ENCODE measurements at regions not wholly inside any gene's neighbourhood (a gene's known extent, or its start where the extent isn't known, plus 50 kb on each side); places are given as distances from the start of the nearest gene placed in this dataset.
A peak's percentile ranks its signal among the peaks of the same experiment; 100 is the strongest.

DNA sequence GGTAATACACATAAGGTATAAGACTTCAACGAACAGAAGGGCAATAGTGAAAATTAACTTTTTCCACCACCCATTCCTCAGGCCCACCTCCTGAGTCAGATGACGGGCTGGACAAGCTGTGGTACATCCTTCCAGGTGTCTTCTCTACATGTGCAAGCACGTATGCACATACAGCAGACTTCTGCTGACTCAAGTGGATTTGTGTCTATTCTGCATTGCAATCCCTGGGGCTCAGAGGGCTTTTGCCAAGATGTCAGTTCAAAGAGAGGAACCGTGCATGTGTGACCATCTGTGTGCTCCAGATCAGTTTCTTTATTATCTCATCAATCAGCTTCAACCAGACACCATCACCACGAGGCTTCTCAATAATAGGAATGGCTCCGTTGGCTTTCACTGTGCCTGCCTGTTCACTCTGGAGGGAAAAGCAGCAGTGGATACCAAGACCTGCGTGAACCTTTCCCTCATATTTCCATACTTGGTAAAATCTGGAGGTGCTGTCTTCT lies 288.4 kb downstream of the MTRR start:
- Histone ChIP-seq H3K27ac (ENCODE audit: low read depth, low read length) (no peak overlapping the region), H3K27me3 (ENCODE audit: control insufficient read depth in 2 of 2, insufficient read depth in 2 of 2, low read length in 2 of 2) (no peaks in the 10 kb centered on the region), H3K36me3 (ENCODE audit: control insufficient read depth in 2 of 3, insufficient read depth in 3 of 3, low read length in 3 of 3) (no peaks in the 10 kb centered on the region), H3K9me3 (ENCODE audit: control insufficient read depth in 2 of 3, low read length in 3 of 3) (no peaks in the 10 kb centered on the region), H3K4me1 (ENCODE audit: control insufficient read depth in 2 of 2, insufficient read depth in 2 of 2, low read length in 2 of 2) (no peaks in the 10 kb centered on the region), H3K4me3 (ENCODE audit: low read length) (no peak overlapping the region)
- Mint-ChIP-seq H3K4me3 (no peak overlapping the region), H3K27ac (no peak overlapping the region), H3K27me3 (no peaks in the 10 kb centered on the region), H3K4me1 (no peaks in the 10 kb centered on the region), H3K36me3 (no peaks in the 10 kb centered on the region), H3K9me3 (peaks cover 0 to 10% (median 4%) of the 10 kb centered on the region in 11 donors)
- intact Hi-C loops (cut with micrococcal nuclease) = no loop called here
- DNase-seq (no peak), ATAC-seq (no peak)
- POLR2A ChIA-PET = no interaction called here
- CTCF ChIA-PET = no interaction called here

DNA sequence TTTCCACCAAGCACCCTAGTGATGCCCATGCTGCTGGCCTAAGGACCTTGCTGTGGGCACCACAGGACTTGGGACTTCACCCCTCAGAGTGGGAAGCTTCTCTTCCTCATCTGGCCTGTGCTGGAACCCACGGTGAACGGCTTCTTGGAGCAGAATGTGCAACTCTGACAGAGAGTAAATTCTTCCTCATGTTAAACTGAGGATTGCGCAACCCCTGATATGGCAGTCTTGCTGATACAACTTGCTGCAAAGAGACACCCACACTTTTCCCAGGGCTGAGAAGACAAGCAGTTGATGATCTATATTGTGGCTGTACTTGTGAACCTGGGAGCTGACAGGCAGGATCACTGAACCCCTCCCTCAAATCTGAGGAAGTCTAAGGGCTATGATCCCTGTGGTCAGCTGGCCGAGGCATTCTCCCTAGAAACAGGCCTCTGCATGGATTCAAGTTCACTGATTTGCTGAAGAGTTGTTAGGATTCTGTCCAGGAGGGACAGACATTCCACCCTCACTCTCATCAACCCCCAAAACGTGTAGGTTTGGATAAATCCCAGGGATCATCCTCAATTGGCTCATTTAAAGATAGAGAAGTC lies 307.2 kb downstream of the MTRR start:
- intact Hi-C loops (cut with micrococcal nuclease) = no loop called here
- H3K4me1 ChIP-seq (ENCODE audit: control insufficient read depth in 2 of 2, insufficient read depth in 2 of 2, low read length in 2 of 2) = no peaks in the 10 kb centered on the region
- no peak overlapping the region for H3K27ac Mint-ChIP-seq
- ATAC-seq (no peak), DNase-seq (no peak)
- H3K27me3 ChIP-seq (ENCODE audit: control insufficient read depth in 2 of 2, insufficient read depth in 2 of 2, low read length in 2 of 2) = no peaks in the 10 kb centered on the region
- no peaks in the 10 kb centered on the region for H3K27me3 Mint-ChIP-seq
- no peaks in the 10 kb centered on the region for H3K36me3 Mint-ChIP-seq
- peaks cover 0 to 8% (median 0%) of the 10 kb centered on the region in 11 donors for H3K9me3 Mint-ChIP-seq
- no peak overlapping the region for H3K4me3 Mint-ChIP-seq
- POLR2A ChIA-PET = no interaction called here
- no peak overlapping the region for H3K27ac ChIP-seq (ENCODE audit: low read depth, low read length)
- H3K36me3 ChIP-seq (ENCODE audit: control insufficient read depth in 2 of 3, insufficient read depth in 3 of 3, low read length in 3 of 3) = no peaks in the 10 kb centered on the region
- no peaks in the 10 kb centered on the region for H3K4me1 Mint-ChIP-seq
- no peaks in the 10 kb centered on the region for H3K9me3 ChIP-seq (ENCODE audit: control insufficient read depth in 2 of 3, low read length in 3 of 3)
- CTCF ChIA-PET = no interaction called here
- H3K4me3 ChIP-seq (ENCODE audit: low read length) = no peak overlapping the region

DNA sequence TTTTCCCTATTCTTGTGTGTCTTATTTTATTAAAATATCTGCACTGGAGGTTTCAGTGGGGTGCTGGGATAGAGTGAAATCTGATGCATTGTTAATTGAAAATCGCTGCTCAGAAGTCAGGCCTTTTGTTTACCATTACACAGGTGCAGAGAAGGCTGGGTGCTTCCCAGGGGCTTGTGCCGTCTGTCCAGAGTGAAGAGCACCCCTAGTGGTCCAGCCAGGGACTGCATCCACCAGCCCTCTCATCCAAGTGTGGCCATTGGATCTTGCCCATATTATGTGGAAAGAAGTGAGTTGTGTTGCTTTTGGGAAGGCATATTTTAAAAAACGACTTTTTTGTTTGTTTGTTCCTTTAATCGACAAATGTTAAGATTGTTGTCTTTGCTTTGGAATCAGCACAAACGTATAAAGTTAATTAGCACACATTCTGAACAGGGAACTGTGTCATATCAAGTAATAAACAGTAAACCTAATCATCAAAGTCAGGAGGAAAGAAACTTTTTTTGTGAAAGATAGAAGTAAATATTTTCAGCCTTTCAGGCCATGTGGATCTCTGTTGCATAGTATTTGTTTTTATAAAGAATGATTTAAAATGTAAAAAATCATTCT lies 315.6 kb downstream of the MTRR start:
- H3K27ac Mint-ChIP-seq = no peak overlapping the region
- Histone ChIP-seq H3K36me3 (ENCODE audit: control insufficient read depth in 2 of 3, insufficient read depth in 3 of 3, low read length in 3 of 3) (no peaks in the 10 kb centered on the region), H3K4me3 (ENCODE audit: low read length) (no peak overlapping the region), H3K27ac (ENCODE audit: low read depth, low read length) (no peak overlapping the region), H3K4me1 (ENCODE audit: control insufficient read depth in 2 of 2, insufficient read depth in 2 of 2, low read length in 2 of 2) (no peaks in the 10 kb centered on the region), H3K9me3 (ENCODE audit: control insufficient read depth in 2 of 3, low read length in 3 of 3) (no peaks in the 10 kb centered on the region), H3K27me3 (ENCODE audit: control insufficient read depth in 2 of 2, insufficient read depth in 2 of 2, low read length in 2 of 2) (no peaks in the 10 kb centered on the region)
- no peaks in the 10 kb centered on the region for H3K4me1 Mint-ChIP-seq
- H3K27me3 Mint-ChIP-seq = no peaks in the 10 kb centered on the region
- H3K36me3 Mint-ChIP-seq = no peaks in the 10 kb centered on the region
- no peak for ATAC-seq
- CTCF ChIA-PET = no interaction called here
- POLR2A ChIA-PET = no interaction called here
- intact Hi-C loops (cut with micrococcal nuclease) = no loop called here
- no peak overlapping the region for H3K4me3 Mint-ChIP-seq
- peaks cover 0 to 2% (median 0%) of the 10 kb centered on the region in 11 donors for H3K9me3 Mint-ChIP-seq
- peak in 3 of 9 donors; percentile 7 to 34 (median 8) for DNase-seq

DNA sequence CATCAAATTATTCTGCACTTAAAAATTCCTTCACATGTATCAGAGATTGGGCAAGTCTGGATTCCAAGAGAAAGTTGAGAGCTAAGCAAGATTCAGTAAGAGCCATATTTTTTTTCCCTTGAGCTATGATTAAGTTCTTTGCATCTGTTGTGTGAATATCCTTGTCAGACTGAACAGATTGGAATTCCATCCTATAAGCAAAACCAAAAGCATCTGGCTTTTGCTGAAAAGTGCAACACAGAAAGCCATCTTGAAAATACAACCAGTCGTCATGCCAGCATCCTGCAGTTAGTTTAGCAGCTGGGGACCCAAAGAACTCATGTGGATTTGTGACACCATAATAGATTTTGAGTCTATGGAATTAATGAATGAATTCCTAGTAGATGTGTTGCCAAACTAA lies 316.9 kb downstream of the MTRR start:
- peaks cover 0 to 2% (median 0%) of the 10 kb centered on the region in 11 donors for H3K9me3 Mint-ChIP-seq
- no peak overlapping the region for H3K4me3 Mint-ChIP-seq
- ChIA-PET CTCF (no interaction called here), POLR2A (no interaction called here)
- no peak overlapping the region for H3K27ac Mint-ChIP-seq
- Histone ChIP-seq H3K27ac (ENCODE audit: low read depth, low read length) (no peak overlapping the region), H3K4me1 (ENCODE audit: control insufficient read depth in 2 of 2, insufficient read depth in 2 of 2, low read length in 2 of 2) (no peaks in the 10 kb centered on the region), H3K27me3 (ENCODE audit: control insufficient read depth in 2 of 2, insufficient read depth in 2 of 2, low read length in 2 of 2) (no peaks in the 10 kb centered on the region), H3K4me3 (ENCODE audit: low read length) (no peak overlapping the region), H3K9me3 (ENCODE audit: control insufficient read depth in 2 of 3, low read length in 3 of 3) (no peaks in the 10 kb centered on the region), H3K36me3 (ENCODE audit: control insufficient read depth in 2 of 3, insufficient read depth in 3 of 3, low read length in 3 of 3) (no peaks in the 10 kb centered on the region)
- no peaks in the 10 kb centered on the region for H3K36me3 Mint-ChIP-seq
- H3K27me3 Mint-ChIP-seq = no peaks in the 10 kb centered on the region
- intact Hi-C loops (cut with micrococcal nuclease) = no loop called here
- DNase-seq (no peak), ATAC-seq (no peak)
- H3K4me1 Mint-ChIP-seq = no peaks in the 10 kb centered on the region

DNA sequence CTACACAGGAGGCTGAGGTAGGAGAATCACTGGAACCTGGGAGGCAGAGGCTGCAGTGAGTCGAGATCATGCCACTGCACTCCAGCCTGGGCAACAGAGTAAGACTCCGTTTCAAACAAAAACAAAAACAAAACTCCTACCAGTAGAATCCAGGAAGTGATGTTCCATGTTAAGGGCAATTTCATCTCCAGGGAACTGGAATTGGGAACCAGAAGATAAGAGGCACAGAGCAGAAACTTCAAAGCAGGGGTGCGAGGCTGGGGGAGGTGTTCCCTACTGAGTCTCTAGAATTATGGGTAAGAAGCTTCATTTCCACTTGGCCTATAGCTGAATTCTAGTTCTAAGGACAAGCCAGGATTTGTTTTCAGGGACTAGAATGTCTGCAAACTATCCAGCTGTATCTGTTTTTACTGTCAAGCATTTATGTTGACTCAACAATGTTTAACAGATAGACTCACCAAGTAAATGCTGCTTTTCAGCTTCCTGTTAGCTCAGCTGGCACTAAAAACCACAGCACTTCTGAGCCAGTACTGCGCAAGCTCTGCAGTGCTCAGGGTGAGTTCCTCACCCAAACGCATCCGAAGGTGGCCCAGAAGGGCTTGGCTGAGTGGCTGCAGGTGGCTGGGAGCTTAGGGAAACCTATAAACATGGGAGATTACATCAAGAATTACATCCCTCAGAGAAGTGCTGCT lies 320.1 kb downstream of the MTRR start:
- peaks cover 0 to 11% (median 2%) of the 10 kb centered on the region in 11 donors for H3K9me3 Mint-ChIP-seq
- ChIA-PET POLR2A (no interaction called here), CTCF (interaction anchor here (0.6 to 0.8 kb wide), 2 partner anchors 9 to 49 kb away, joined by 3 read pairs; no protein-coding TSS in a partner anchor)
- H3K36me3 Mint-ChIP-seq = no peaks in the 10 kb centered on the region
- Histone ChIP-seq H3K27me3 (ENCODE audit: control insufficient read depth in 2 of 2, insufficient read depth in 2 of 2, low read length in 2 of 2) (no peaks in the 10 kb centered on the region), H3K27ac (ENCODE audit: low read depth, low read length) (no peak overlapping the region), H3K9me3 (ENCODE audit: control insufficient read depth in 2 of 3, low read length in 3 of 3) (no peaks in the 10 kb centered on the region), H3K36me3 (ENCODE audit: control insufficient read depth in 2 of 3, insufficient read depth in 3 of 3, low read length in 3 of 3) (no peaks in the 10 kb centered on the region), H3K4me1 (ENCODE audit: control insufficient read depth in 2 of 2, insufficient read depth in 2 of 2, low read length in 2 of 2) (no peaks in the 10 kb centered on the region), H3K4me3 (ENCODE audit: low read length) (no peak overlapping the region)
- no peak overlapping the region for H3K27ac Mint-ChIP-seq
- intact Hi-C loops (cut with micrococcal nuclease) = no loop called here
- no peaks in the 10 kb centered on the region for H3K27me3 Mint-ChIP-seq
- H3K4me3 Mint-ChIP-seq = no peak overlapping the region
- DNase-seq (no peak), ATAC-seq (no peak)
- H3K4me1 Mint-ChIP-seq = no peaks in the 10 kb centered on the region

DNA sequence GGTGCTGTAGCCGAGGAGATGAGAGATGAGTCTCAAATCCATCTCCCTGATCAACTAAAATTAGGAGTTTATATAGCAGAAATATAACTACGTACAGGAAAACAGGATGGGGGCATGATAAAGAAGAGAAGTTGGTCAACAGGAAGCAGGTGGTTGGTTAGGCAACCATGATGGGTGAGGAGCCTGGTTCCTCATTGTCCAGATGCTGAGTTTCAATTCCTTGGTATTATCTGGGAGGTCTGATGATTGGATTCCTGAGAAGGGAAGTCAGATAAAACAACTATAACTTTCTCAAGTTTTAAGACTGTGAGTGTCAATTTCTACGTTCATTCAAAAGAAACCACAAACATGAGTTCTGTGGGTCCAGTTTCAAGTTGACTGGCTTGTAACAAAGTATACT lies 323.9 kb downstream of the MTRR start:
- Mint-ChIP-seq H3K9me3 (peaks cover 0 to 11% (median 2%) of the 10 kb centered on the region in 11 donors), H3K27ac (no peak overlapping the region), H3K4me3 (no peak overlapping the region), H3K36me3 (no peaks in the 10 kb centered on the region), H3K4me1 (no peaks in the 10 kb centered on the region), H3K27me3 (no peaks in the 10 kb centered on the region)
- no peaks in the 10 kb centered on the region for H3K36me3 ChIP-seq (ENCODE audit: control insufficient read depth in 2 of 3, insufficient read depth in 3 of 3, low read length in 3 of 3)
- no peak for ATAC-seq
- no peaks in the 10 kb centered on the region for H3K4me1 ChIP-seq (ENCODE audit: control insufficient read depth in 2 of 2, insufficient read depth in 2 of 2, low read length in 2 of 2)
- ChIA-PET CTCF (no interaction called here), POLR2A (no interaction called here)
- intact Hi-C loops (cut with micrococcal nuclease) = no loop called here
- no peak for DNase-seq
- H3K27me3 ChIP-seq (ENCODE audit: control insufficient read depth in 2 of 2, insufficient read depth in 2 of 2, low read length in 2 of 2) = no peaks in the 10 kb centered on the region
- H3K4me3 ChIP-seq (ENCODE audit: low read length) = no peak overlapping the region
- no peak overlapping the region for H3K27ac ChIP-seq (ENCODE audit: low read depth, low read length)
- no peaks in the 10 kb centered on the region for H3K9me3 ChIP-seq (ENCODE audit: control insufficient read depth in 2 of 3, low read length in 3 of 3)

DNA sequence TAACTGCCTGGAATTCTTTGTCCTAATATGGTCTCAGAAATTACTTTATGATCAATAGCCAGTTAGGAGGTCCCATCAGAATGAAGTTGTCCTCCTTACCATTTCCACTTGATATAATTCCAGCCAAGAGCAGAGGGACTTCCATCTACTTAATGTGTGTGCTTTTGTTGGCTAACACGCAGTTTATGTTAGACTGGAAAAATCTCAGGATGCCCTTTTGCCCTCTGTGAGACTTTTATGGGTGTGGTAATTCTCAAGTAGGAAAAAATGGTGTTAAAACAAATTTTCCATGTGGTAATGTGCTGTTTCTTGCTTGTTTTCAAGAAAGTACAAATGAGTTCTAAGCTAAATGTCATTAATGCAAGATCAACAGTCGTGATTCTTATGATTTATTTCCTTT lies 327.1 kb downstream of the MTRR start:
- ChIA-PET CTCF (no interaction called here), POLR2A (no interaction called here)
- Histone ChIP-seq H3K4me1 (ENCODE audit: control insufficient read depth in 2 of 2, insufficient read depth in 2 of 2, low read length in 2 of 2) (no peaks in the 10 kb centered on the region), H3K27me3 (ENCODE audit: control insufficient read depth in 2 of 2, insufficient read depth in 2 of 2, low read length in 2 of 2) (no peaks in the 10 kb centered on the region), H3K4me3 (ENCODE audit: low read length) (no peak overlapping the region), H3K27ac (ENCODE audit: low read depth, low read length) (no peak overlapping the region), H3K36me3 (ENCODE audit: control insufficient read depth in 2 of 3, insufficient read depth in 3 of 3, low read length in 3 of 3) (no peaks in the 10 kb centered on the region), H3K9me3 (ENCODE audit: control insufficient read depth in 2 of 3, low read length in 3 of 3) (no peaks in the 10 kb centered on the region)
- ATAC-seq (no peak), DNase-seq (no peak)
- peaks cover 0 to 11% (median 2%) of the 10 kb centered on the region in 11 donors for H3K9me3 Mint-ChIP-seq
- intact Hi-C loops (cut with micrococcal nuclease) = no loop called here
- H3K4me1 Mint-ChIP-seq = no peaks in the 10 kb centered on the region
- H3K4me3 Mint-ChIP-seq = no peak overlapping the region
- no peak overlapping the region for H3K27ac Mint-ChIP-seq
- H3K27me3 Mint-ChIP-seq = no peaks in the 10 kb centered on the region
- H3K36me3 Mint-ChIP-seq = no peaks in the 10 kb centered on the region
